GM18909 (cell line): ENCODE measurements at regions not wholly inside any gene's neighbourhood (a gene's known extent, or its start where the extent isn't known, plus 50 kb on each side); places are given as distances from the start of the nearest gene placed in this dataset.
"Not testable (repeated sequence)": the region's sequence is repeated elsewhere in the genome, so short reads cannot be mapped to it uniquely, and the experiment has no call there.

Source experiments
- ATAC-seq: cut with Tn5 transposase; IDR thresholded peaks from one replicate; pipeline ENCODE4 v1.9.1; 2021; ENCODE audit warnings: mild to moderate bottlenecking; ENCODE audit not compliant: unreplicated experiment, poor library complexity

DNA sequence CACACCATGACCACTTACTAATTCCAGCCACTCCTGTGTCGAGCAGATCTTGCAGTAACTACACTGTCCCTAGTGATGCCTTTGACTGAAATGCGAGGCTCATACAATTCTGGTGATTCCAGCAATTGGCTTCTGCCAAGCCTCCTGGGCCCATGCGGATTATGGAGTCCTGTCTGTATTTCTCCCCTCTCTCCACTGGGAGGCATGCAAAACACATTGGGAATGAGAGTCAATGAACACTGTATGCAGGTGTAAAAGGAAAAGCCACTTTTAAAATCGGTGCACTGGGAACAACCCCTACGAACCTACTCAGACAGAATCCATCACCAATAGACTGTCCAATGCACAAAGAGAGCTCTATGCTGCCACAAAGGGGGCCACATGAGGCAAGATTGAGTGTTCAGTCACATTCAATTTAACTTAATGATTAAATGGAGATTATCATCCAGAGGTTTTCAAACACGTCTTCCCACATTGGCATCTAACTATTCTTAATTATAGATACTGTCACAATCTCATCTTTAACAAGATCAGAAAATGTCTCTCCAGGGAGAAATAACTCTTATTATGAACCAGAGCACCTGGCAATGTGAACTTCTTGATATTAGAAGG is 550.6 kb downstream of the GLRX3 start:
- ATAC-seq = no peak

DNA sequence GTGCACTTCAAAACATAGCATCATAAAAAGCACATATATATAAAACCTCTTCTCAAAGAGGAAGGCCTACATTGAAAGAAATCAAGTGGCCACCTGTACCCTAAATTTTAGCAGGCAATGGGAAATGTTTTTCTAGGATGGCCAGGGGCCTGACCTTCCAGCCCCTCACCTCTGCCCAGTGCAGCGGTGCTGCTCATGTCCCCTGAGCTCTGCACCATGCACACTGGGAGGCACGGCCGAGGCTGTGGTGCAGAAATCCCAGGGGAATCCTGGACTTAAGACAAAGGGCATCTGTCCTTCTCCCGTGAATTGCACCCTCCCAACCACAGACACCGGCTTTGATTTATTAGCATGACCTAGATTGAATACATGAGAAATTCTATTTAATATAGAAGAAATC is 551.4 kb downstream of the GLRX3 start:
- no peak for ATAC-seq

DNA sequence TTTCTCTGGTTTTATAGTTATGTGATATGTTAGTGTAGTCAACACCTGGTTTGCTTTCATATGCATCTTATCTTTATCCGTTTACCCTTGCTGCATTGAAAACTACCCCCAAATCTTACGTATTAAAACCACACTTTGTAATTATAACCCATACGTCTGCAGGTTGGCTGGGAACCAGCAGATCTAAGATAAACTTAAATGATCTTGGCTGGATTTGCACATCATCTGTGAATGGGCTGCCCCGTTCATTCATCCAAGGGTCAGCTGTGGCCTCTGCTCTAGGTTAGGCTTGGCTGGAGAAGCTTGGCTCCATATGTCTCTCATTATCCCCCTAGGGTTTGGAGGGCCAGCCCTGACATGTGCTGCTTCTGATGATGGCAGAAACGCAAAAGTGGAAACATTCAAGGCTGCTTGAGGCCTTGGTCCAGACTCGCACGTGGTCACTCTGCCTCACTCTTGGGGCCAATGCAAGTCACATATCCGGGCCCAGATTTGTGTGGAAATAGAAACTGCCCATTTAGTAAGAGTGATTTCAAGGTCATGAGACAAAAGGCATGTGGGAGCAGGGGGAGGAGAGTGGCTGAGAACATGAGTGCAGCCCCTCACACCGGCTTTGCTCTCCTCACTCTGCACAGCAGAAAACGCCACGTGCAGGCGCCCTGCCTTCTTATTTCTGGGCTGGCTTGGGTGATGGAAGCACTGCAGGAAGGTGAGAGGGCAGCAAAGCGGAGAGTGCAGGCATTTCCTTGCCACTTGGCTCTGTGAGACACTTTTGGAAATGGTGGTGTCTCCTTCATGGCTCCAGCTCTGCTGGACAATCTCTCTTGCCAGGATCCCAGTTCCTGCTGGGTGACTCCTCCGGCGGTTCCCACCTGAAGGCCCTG is 553.8 kb downstream of the GLRX3 start:
- no peak for ATAC-seq

DNA sequence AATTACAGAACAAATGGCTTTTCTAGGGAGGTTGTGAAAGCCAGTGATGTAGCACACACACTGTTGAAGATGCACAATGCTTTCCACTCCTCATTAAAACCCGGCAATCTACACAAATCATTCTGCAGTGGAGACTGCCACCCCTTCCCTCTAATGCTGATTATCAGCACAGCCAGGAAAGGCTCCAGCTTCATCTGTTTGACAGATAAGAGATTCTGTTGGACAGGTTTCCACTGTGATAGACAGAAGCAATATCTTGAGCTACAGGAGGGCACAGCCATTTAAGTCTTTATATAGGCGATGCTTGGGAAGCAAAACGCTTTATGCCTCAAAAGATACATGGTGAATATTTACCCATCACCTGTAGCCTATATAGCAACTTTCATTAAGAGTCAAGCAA is 555.6 kb downstream of the GLRX3 start:
- no peak for ATAC-seq

DNA sequence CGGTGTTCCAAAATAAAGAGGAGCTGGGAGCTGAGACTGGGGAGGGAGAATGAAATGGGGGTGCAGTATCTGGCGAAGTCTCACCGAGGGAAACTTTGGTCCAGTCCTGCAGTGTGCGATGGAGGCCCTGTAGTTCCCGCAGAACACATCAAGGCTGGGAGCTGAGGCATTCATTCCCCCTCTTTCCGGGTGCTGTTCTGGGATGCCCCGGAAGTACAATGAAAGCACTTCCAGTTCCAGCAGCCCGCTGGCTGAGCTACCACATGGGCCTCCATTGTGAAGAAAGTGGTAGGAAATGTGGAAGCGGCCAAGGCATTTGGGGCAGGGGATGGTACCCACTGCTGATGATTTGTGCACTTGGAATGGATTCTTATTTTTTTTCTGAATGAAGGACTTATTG is 560.7 kb downstream of the GLRX3 start:
- no peak for ATAC-seq

DNA sequence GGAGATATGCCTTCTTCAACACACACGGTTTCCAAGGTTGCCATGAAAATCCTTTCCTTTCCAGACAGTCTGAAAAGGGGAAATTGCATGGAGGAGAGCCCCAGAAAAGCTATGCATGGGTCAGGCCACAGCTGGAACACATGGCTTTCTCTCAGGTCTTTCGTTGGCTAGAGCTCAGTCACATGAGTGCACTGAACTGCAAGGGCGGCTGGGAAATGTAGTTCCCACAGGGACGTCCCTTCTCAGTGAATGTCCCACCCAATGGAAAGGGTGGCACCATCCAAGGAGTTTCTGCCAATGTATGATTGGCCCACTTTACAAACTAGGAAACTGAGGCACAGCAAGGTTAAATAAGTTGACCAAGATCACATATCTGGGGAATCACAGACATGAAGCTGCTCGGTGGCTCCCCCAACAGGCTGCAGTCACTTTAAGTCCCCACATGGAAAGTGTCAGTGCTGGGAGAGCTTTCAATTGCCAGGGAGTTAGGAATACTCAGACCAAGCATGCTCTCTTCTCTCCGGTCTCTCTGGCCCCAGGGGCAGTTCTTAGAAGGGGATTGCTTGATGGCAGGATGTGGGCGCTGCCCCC is 571.3 kb downstream of the GLRX3 start:
- no peak for ATAC-seq

DNA sequence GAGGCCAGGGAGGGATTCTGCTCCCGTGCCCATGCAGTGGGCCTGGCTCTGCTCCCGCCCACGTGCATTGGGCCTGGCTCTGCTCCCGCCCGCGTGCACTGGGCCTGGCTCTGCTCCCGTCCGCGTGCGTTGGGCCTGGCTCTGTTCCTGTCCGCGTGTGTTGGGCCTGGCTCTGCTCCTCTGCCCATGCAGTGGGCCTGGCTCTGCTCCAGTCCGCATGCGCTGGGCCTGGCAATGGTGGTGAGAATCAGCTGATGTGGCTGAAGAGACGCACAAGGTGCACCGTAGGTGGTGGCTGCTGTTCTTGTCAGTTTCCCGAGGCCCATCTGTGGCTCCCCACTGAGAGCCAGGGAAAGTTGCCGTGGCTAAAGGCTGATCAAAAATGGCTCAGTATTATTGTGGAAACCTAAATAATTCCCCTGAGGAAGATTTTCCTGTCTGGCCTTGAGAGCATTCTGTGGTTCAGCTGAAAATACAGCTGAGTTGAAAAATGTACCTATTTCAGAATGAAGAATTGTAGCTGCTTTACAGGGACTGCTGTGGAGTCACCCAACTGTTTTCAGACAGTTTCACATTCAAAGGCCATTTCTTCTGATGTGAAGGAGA is 572.4 kb downstream of the GLRX3 start:
- no peak for ATAC-seq

DNA sequence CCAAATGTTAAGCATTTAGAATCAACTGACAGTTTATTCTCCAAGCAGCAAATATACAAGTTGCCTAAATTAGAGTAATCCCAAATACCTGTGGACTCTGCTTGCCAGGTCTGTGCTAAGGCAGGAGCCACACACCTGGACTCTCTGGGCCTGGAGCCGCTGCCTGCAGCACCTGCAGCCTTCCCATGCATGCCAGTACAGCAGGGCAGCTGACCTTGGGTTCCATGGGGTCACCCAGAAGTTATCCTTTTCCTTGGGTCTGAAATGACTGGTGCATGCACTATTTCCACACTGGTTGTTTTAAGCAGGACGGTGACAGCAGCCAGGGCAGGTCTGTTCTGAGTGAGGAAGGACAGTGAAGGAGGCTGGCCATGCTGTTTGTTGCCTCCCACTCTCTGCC is 573.2 kb downstream of the GLRX3 start:
- ATAC-seq = no peak

DNA sequence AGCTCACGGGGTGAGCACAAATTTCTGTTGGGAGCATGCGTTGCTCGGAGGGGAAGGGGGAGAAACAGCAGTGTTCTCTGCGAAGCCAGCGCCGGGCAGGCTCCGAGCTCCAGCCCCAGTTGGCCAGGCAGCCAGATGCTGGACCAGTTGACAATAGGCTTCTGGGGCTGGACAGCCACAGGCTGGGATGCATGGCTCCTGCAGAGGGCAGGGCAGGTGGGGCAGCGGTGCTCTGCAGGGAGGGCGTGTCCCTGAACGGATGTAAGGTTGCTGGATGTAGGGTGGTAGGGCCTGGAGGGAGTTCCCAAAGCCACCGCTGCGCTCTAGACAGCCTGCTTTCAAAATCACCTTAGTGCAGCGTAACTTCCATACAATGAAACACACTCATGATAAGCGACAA is 574.9 kb downstream of the GLRX3 start:
- ATAC-seq = no peak

DNA sequence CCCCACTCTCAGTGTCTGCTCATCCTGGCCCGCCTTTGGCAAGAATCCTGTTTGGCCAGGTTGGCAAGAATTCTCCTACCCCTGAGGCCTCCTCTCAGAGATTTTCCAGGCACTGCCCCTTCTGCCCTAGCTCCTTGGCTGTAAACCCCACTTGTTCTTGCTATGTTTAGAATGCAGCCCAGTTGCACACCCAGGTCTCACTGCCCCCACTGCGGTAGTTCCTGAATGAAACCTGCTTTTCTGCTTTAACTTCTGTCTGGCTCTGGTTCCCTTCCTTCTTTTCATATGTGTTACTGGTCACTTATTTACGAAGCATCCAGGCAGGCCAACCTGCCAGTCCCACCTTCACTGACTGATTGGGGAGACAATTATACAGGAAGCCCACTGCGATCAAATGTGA is 576.9 kb downstream of the GLRX3 start:
- no peak for ATAC-seq

DNA sequence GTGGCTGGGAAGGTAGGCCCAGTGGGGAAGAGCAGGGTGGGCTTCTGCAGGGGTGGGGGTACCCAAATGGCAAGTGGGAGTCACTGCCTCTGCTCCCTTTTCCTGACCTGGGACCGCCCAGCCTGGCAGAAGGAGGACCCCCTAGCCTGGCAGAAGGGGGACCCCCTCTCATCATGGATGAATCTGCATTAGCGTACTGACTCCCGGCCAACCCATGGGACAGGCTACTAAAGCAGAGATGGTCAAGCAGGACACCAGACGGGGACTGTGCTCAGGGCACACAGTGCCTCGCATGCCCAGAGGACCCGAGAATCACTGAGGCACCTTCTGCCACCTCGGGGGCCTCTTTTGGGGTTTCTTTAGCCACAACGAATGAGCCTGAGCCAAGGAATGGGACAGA is 577.5 kb downstream of the GLRX3 start:
- ATAC-seq = no peak

DNA sequence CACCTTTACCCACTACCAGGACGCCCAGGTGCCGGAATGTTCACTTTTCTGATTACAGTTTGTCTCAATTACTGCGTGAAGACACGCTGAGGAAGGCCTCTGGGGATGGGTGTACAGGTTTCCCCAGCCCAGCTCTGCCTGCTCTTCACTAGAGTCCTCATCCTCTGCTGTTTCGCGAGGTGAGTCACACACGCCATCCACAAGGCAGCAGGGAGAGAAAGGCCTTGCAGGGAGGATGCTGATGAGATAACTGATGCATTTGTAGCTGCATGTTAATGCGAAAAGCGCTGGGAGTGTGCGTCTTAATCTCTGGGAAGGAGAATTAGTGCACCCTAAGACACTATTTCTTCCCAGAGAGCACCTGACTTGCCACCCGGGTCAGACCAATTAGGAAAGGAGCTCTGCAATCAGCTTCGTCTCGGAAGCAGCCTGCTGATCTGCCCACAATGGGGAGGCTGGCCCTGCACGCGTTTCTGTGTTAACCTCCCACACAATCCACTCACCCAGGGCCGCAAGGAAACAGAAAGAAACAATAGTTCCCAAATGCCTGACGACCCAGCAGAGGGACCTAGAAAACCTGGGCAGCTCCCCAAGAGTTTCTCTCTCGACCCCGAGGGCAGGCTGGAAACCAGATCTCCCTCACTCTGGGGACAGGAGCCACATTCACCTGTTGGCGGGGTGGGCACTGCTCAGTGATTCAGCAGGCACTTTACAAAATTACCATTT is 578.7 kb downstream of the GLRX3 start:
- ATAC-seq = no peak

DNA sequence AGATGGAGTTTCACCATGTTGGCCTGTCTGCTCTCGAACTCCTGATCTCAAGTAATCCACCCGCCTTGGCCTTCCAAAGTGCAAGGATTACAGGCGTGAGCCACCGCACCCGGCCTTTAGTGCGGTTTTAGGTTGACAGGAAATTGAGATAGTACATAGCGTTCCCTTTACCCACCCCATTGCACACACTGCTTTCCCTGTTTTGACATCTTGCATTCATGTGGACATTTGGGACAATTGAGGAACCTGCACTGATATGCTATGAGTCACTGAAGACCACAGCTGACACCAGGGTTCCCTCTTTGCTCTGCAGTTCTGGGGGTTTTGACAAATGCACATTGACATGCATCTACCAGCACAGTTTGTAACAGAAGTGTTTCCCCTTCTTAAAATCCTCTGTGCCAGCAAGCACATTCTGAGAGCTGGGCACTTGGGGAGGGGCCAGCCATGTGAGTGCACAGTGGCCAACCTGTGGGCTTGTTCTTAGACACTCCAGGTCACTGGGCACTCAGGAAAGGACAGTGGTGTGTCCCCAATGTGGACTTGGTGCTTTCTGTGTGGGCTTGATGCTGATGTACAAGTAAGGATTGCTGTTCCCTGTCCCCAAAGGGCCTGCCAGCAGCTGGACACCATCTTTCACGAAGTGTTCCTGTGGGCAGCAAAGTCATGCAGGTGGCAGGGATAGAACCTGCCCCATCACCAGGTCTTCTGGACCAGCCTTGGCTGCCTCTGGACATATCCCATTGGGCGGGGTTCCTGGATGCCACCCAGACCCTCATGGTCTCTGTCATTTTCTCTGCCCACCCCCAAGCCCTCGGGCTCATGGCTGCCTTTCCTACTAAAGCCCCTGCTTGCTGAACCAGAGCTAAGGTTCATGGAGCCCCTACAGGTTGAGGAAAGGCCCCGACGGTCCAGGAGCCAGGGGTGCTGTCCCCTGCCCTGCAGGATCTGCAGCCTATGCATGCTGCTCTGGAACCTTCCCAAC is 579.8 kb downstream of the GLRX3 start:
- no peak for ATAC-seq

DNA sequence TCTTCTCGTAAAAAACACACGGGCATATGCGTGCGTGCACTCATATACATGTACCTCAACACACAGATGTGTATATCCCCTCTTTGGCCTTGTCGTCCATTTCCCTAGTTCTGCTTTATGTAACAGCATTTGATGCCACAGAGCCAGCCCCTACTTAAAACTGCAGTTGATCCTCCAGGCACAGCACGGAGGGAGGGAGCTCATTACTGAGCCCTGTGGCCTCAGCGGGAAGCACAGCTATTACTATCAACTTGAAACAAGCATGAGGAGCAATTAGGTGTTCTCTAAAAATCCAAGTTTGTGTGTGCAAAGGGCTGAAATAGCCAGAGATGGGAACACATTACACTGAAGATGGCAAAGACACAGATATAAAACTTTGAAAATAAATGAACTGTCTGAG is 580.9 kb downstream of the GLRX3 start:
- no peak for ATAC-seq

DNA sequence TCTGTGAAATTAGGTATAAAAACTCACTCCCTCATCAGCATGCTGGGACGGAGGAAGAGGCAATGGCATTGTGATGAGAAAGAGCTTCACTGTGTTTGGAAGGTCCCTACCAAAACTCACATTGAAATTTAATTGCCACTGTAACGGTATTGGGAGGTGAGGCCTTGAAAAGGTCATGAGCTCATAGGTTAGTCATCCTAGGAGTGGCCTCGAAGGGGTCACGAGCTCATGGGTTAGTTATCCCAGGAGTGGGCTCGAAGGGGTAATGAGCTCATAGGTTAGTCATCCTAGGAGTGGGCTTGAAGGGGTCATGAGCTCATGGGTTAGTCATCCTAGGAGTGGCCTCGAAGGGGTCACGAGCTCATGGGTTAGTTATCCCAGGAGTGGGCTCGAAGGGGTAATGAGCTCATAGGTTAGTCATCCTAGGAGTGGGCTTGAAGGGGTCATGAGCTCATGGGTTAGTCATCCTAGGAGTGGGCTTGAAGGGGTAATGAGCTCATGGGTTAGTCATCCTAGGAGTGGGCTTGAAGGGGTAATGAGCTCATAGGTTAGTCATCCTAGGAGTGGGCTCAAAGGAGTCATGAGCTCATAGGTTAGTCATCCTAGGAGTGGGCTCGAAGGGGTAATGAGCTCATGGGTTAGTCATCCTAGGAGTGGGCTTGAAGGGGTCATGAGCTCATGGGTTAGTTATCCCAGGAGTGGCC is 582.7 kb downstream of the GLRX3 start:
- not testable (repeated sequence) for ATAC-seq

DNA sequence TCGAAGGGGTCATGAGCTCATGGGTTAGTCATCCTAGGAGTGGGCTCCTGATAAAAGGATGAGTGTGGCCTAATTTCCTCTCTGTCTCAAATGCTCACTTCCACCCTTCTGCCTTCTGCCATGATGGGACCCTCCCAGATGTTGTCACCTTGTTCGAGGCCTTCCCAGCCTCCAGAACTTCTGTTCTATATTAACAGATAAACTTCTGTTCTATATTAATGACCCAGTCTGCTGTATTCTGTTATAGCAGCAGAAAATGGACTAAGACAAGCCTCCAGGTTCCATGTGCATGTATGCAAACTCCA is 583.2 kb downstream of the GLRX3 start:
- no peak for ATAC-seq

DNA sequence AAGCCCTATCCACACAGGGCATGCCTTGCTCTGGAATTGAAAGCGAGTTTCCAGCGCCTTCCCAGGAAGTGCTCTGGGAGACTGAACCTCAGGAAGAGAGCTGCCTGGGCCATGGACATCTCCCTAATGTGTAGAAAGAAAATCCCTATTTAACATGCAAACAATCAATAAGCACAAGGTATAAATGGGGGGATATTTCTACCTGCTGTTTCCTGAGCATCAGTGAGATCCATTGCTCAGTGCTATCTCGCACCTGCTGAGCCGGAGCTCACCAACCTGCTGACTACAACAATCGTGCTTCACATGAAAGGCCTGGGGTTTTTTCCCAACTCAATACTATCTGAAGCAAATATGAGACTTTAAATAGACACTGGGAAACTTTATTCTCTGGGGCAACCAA is 584.0 kb downstream of the GLRX3 start:
- no peak for ATAC-seq

DNA sequence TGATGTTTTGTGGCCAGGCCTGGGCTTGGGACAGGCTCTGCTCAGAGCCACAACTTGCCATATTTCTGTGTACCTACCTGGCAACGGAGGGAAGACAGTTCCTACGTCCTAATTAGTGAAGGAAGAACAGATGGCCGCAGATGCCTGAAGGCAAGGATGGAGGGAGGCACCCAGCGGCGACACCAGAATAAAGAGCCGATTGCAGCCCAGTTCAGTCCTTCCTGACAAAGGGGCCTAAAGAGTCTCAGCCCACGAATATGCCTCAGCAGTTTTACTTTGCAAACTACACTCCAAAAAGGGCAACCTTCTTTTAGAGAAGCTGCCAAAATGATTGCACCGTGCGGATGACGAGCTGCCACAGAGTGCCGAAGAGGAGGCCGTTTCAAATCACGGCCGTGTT is 585.8 kb downstream of the GLRX3 start:
- no peak for ATAC-seq

DNA sequence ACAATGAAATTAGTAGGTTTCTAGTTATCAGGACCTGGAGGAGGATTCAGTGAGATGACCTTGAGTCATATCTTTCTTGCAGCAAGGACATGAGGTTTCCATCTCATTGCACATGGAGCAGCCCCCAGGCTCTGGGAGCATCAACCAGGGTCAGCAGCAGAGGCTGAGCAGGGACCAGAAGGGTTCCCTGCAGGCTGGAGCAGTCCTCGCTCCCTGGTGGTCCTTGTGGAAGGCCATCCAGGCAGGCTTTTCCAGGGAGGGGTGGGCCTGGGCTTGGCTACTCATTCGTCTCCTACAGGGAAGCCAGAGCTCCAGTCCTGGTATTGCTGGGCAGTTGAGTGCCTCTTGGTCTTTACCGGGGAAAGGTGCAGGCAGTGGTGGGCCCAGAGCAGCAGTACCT is 587.5 kb downstream of the GLRX3 start:
- ATAC-seq = no peak
